Epithelial cell of esophagus (primary cell): ENCODE measurements at regions not wholly inside any gene's neighbourhood (a gene's known extent, or its start where the extent isn't known, plus 50 kb on each side); places are given as distances from the start of the nearest gene placed in this dataset.

Experiments
- DNase-seq: peaks from one replicate; pipeline ENCODE4 v3.0.0; 2010; ENCODE audit warnings: low read depth
- H3K4me3 ChIP-seq: 2 replicates; pipeline ENCODE4 v1.5.1; 2011; ENCODE audit warnings: mild to moderate bottlenecking, low read length, control low read depth
- CTCF ChIP-seq: IDR thresholded peaks from 2 replicates; pipeline ENCODE4 v1.5.1; 2011; ENCODE audit warnings: low read depth, mild to moderate bottlenecking, low read length, control low read depth, inconsistent platforms; ENCODE audit not compliant: insufficient read depth; ENCODE audit errors: missing control alignments

GRCh38 chr5:104635227-104635626 is 1072.6 kb upstream of the NUDT12 start:
- DNase-seq: no peak
- H3K4me3 ChIP-seq: no peak overlapping the region
- TF ChIP-seq CTCF: no peak

GRCh38 chr5:104628911-104629310 is 1066.3 kb upstream of the NUDT12 start:
- TF ChIP-seq CTCF: no peak
- H3K4me3 ChIP-seq: no peak overlapping the region
- peak; percentile 2 for DNase-seq

- TF ChIP-seq CTCF: no peak
- no peak for DNase-seq
- H3K4me3 ChIP-seq: no peak overlapping the region
Measured at GRCh38 chr5:104626122-104626521, 1063.5 kb upstream of the NUDT12 start.

GRCh38 chr5:104612005-104612404 is 1049.4 kb upstream of the NUDT12 start:
- no peak for TF ChIP-seq CTCF
- H3K4me3 ChIP-seq: no peak overlapping the region
- no peak for DNase-seq

GRCh38 chr5:104611135-104611767 is 1048.7 kb upstream of the NUDT12 start:
- TF ChIP-seq CTCF: no peak
- H3K4me3 ChIP-seq: no peak overlapping the region
- DNase-seq: no peak

GRCh38 chr5:104606258-104606829 is 1043.8 kb upstream of the NUDT12 start:
- no peak overlapping the region for H3K4me3 ChIP-seq
- DNase-seq: no peak
- no peak for TF ChIP-seq CTCF

- no peak for TF ChIP-seq CTCF
- H3K4me3 ChIP-seq: no peak overlapping the region
- DNase-seq: no peak
Measured at GRCh38 chr5:104599726-104600125, 1037.1 kb upstream of the NUDT12 start.
